Glomerular visceral epithelial cell (primary cell): ENCODE measurements at regions not wholly inside any gene's neighbourhood (a gene's known extent, or its start where the extent isn't known, plus 50 kb on each side); places are given as distances from the start of the nearest gene placed in this dataset.
"Not testable (repeated sequence)": the region's sequence is repeated elsewhere in the genome, so short reads cannot be mapped to it uniquely, and the experiment has no call there.

Source experiments
- DNase-seq: peaks from one replicate; pipeline ENCODE4 v3.0.0-alpha.2; 2016; ENCODE audit errors: extremely low spot score

- DNase-seq = no peak
Observed at GRCh38 chr12:105481392-105482300, 151.2 kb downstream of the C12orf75 start.

GRCh38 chr12:105482951-105483350 is 152.5 kb downstream of the C12orf75 start:
- no peak for DNase-seq

GRCh38 chr12:105483691-105484090 is 153.2 kb downstream of the C12orf75 start:
- DNase-seq = no peak

GRCh38 chr12:105485321-105485910 is 154.9 kb downstream of the C12orf75 start:
- DNase-seq = peak; percentile 61

GRCh38 chr12:105485921-105486320 is 155.4 kb downstream of the C12orf75 start:
- DNase-seq = no peak

GRCh38 chr12:105487963-105488362 is 157.5 kb downstream of the C12orf75 start:
- no peak for DNase-seq

GRCh38 chr12:105492591-105493545 is 162.4 kb downstream of the C12orf75 start:
- DNase-seq = peak; percentile 41

GRCh38 chr12:105499205-105499604 is 168.7 kb downstream of the C12orf75 start:
- DNase-seq = no peak

- DNase-seq = not testable (repeated sequence)
Observed at GRCh38 chr12:105500676-105501075, 170.2 kb downstream of the C12orf75 start.

GRCh38 chr12:105502426-105502930 is 172.0 kb downstream of the C12orf75 start:
- no peak for DNase-seq

- no peak for DNase-seq
Observed at GRCh38 chr12:105503619-105504018, 173.1 kb downstream of the C12orf75 start.

- no peak for DNase-seq
Observed at GRCh38 chr12:105504286-105504685, 173.8 kb downstream of the C12orf75 start.

GRCh38 chr12:105506678-105507310 is 176.3 kb downstream of the C12orf75 start:
- no peak for DNase-seq

GRCh38 chr12:105507311-105508038 is 177.0 kb downstream of the C12orf75 start:
- DNase-seq = no peak

- no peak for DNase-seq
Observed at GRCh38 chr12:105508096-105508495, 177.6 kb downstream of the C12orf75 start.

- DNase-seq = no peak
Observed at GRCh38 chr12:105510526-105510925, 180.0 kb downstream of the C12orf75 start.

- not testable (repeated sequence) for DNase-seq
Observed at GRCh38 chr12:105512861-105513260, 182.4 kb downstream of the C12orf75 start.

GRCh38 chr12:105522166-105522825 is 191.8 kb downstream of the C12orf75 start:
- DNase-seq = no peak

- no peak for DNase-seq
Observed at GRCh38 chr12:105523164-105524057, 192.9 kb downstream of the C12orf75 start.
